22Rv1 (cell line): ENCODE measurements at regions not wholly inside any gene's neighbourhood (a gene's known extent, or its start where the extent isn't known, plus 50 kb on each side); places are given as distances from the start of the nearest gene placed in this dataset.
"Not testable (repeated sequence)": the region's sequence is repeated elsewhere in the genome, so short reads cannot be mapped to it uniquely, and the experiment has no call there.

Source experiments
- H3K27ac ChIP-seq: fragments of 450-650 bp; 2 replicates; pipeline ENCODE4 v1.5.1; 2017
- ZFX ChIP-seq: fragments of 450-650 bp; IDR thresholded peaks from 2 replicates; pipeline ENCODE4 v1.6.1; 2017; ENCODE audit warnings: antibody characterized with exemption, borderline replicate concordance
- TF ChIP-seq, protein P1 (sequence below): fragments of 450-650 bp; IDR thresholded peaks from 2 replicates; pipeline ENCODE4 v1.5.1; 2017; ENCODE audit warnings: mild to moderate bottlenecking

DNA sequence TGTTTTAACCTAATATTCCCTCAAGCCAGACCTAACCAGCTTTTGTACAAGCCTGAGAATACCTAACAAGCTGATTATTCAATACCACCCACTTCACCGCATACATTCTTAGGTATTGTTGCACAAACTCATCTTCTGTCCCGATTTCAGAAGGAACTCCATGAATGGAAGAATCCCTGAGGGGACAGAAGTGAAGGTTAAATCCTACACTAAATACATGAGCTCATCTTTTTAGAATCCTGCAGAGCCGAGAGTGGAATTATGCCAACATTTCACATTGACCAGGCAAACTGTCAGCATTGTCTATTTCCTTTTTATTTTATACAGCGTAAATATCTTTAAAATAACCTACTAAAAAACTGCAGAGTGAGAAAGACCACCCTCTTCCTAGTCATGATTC, 140.7 kb upstream of the PRICKLE1 start:
- H3K27ac ChIP-seq, result no peak overlapping the region
- no peak for TF ChIP-seq ZFX
- TF ChIP-seq, protein P1, sequence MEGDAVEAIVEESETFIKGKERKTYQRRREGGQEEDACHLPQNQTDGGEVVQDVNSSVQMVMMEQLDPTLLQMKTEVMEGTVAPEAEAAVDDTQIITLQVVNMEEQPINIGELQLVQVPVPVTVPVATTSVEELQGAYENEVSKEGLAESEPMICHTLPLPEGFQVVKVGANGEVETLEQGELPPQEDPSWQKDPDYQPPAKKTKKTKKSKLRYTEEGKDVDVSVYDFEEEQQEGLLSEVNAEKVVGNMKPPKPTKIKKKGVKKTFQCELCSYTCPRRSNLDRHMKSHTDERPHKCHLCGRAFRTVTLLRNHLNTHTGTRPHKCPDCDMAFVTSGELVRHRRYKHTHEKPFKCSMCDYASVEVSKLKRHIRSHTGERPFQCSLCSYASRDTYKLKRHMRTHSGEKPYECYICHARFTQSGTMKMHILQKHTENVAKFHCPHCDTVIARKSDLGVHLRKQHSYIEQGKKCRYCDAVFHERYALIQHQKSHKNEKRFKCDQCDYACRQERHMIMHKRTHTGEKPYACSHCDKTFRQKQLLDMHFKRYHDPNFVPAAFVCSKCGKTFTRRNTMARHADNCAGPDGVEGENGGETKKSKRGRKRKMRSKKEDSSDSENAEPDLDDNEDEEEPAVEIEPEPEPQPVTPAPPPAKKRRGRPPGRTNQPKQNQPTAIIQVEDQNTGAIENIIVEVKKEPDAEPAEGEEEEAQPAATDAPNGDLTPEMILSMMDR, result no peak

DNA sequence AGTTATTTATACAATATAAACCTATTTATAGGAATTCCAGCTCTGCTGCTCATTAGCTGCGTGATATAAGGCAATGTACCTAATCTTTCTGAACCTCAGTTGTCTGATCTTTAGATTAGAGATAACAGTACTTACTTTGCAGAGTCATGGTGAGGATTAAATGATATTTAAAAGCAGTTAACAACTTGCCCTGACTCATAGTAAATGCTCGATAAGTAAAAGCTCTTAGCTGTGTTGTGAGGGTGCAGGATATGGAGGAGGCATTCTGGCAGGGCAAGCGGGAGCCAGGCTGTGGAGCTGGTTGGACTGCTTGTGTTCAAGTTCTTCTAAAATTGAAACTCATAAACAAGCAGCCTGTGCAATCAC, 140.0 kb upstream of the PRICKLE1 start:
- TF ChIP-seq ZFX, result no peak
- TF ChIP-seq, protein P1, result no peak
- H3K27ac ChIP-seq, result no peak overlapping the region

DNA sequence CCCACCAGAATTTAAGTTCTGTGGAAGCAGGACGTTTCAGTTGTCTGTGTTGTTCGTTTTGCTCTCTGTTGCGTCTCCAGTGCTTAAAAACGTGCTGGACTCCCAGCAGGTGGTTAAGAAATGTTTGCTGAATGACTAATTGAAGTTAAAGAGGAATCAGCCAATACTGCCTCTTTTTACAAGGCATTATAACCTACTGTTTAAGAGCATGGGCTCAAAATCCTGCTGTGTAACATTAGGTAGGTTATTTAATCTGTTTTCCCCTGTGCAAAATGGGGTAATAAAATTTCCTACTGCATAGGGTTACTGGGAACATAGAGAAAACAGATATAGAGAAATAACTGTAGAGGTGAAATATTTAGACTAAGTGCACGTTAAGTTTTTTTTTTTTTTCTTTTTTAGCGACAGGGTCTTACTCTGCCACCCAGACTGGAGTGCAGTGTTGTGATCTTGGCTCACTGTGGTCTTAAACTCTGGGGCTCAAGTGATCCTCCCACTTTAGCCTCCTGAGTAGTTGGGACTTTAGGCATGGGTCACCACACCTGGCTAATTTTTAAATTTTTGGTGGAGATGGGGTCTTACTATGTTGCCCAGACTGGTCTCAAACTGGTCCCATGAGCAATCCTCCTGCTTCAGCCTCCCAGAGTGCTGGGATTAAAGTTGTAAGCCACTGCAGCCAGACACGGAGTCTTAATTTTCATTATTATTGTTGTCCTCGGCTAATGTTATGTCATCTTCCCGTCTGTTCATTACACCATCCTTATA, 139.4 kb upstream of the PRICKLE1 start:
- no peak overlapping the region for H3K27ac ChIP-seq
- TF ChIP-seq ZFX, result no peak
- TF ChIP-seq, protein P1, result no peak

DNA sequence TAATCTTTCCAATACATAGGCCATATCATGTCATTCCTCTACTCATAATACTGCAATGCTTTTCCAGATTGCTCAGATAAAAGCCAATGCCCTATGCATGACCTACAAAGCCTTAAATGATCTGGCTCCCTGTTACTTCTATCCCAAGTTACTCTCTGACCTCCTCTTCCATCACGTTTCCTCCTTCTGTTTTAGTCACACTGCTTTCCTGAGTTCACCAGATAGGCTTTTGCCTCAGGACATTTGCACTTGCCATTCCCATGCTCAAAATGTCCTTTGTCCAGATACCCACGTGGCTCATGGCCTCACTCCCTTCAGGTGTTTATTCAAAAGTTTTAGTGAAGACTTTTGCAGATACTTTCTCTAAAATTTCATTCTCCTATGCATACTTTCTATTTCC, 138.7 kb upstream of the PRICKLE1 start:
- TF ChIP-seq ZFX, result no peak
- TF ChIP-seq, protein P1, result no peak
- no peak overlapping the region for H3K27ac ChIP-seq

DNA sequence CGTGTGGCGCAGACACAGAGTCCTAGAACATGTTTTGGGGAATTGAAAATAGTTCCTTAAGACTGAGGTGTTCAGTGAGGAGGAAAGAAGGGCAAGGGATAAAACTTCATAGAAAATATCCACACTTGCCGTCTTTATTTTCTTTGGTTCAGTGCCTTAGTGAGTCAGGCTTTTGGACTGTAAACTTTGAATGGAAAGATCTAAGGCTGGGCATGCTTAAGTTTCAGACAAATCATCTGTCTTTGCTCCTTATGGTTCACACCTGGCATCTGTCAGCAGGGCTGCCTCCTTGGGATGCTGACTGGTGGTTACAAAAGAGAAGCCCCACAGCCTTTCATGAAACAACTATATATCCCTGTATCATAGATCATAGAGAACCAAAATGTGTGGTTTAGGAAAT, 136.3 kb upstream of the PRICKLE1 start:
- no peak for TF ChIP-seq ZFX
- TF ChIP-seq, protein P1, result no peak
- H3K27ac ChIP-seq, result no peak overlapping the region

DNA sequence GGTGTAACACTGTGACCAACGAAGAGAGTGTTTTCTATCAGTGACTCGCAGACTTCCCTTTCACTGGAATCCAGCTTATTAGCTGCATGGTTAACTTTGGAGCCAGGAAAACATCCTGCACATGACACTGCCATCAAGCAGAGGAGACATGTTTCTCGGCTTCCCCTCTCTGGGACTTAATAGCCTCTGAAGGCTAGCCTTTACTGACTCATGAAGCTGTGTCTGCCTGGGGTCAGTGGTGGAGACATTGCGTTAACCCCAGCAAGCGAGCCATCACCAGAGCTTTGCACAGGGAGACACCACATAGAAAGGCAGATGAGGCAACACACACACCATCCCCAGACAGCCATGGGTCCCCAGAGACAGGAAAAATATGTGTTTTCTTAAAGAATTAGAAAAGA, 126.9 kb upstream of the PRICKLE1 start:
- no peak for TF ChIP-seq ZFX
- TF ChIP-seq, protein P1, result no peak
- no peak overlapping the region for H3K27ac ChIP-seq

DNA sequence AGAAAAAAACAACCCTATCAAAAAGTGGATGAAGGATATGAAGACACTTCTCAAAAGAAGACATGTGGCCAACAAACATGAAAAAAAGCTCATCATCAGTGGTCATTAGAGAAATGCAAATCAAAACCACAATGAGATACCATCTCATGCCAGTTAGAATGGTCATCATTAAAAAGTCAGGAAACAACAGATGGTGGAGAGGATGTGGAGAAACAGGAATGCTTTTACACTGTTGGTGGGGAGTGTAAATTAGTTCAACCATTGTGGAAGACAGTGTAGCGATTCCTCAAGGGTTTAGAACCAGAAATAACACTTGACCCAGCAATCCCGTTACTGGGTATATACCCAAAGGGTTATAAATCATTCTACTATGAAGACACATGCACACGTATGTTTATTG, 124.0 kb upstream of the PRICKLE1 start:
- H3K27ac ChIP-seq, result not testable (repeated sequence)

DNA sequence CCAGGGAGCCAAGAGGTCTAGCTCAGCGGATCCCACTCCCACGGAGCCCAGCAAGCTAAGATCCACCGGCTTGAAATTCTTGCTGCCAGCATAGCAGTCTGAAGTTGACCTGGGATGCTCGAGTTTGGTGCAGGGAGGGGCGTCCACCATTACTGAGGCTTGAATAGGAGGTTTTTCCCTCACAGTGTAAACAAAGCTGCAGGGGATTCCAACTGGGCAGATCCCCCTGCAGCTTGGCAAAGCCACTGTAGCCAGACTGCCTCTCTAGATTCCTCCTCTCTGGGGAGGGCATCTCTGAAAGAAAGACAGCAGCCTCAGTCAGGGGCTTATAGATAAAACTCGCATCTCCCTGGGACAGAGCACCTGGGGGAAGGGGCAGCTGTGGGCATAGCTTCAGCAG, 118.8 kb upstream of the PRICKLE1 start:
- not testable (repeated sequence) for H3K27ac ChIP-seq
